Panc1 (cell line): ENCODE measurements at regions not wholly inside any gene's neighbourhood (a gene's known extent, or its start where the extent isn't known, plus 50 kb on each side); places are given as distances from the start of the nearest gene placed in this dataset.

Source experiments
- CTCF ChIP-seq: fragments of 450-650 bp; IDR thresholded peaks from 2 replicates; pipeline ENCODE4 v1.5.1; 2017; ENCODE audit warnings: mild to moderate bottlenecking
- POLR2AphosphoS5 ChIP-seq: IDR thresholded peaks from 2 replicates; pipeline ENCODE4 v1.6.1; 2012; ENCODE audit warnings: mild to moderate bottlenecking, low read depth, low read length, moderate library complexity
- TCF7L2 ChIP-seq: IDR thresholded peaks from 2 replicates; pipeline ENCODE4 v1.6.1; 2011; ENCODE audit warnings: mild to moderate bottlenecking, low read depth, low read length, inconsistent platforms

GRCh38 chr18:42168487-42168886 is 213.5 kb downstream of the PIK3C3 start:
- TF ChIP-seq CTCF (no peak), TCF7L2 (no peak), POLR2AphosphoS5 (no peak)
